ENCODE measurements at regions not wholly inside any gene's neighbourhood (a gene's known extent, or its start where the extent isn't known, plus 50 kb on each side); places are given as distances from the start of the nearest gene placed in this dataset.
"Not testable (repeated sequence)": the region's sequence is repeated elsewhere in the genome, so short reads cannot be mapped to it uniquely, and the experiment has no call there.

- ChIA-PET POLR2A (no interaction called here), CTCF (ENCODE audit: low intra/inter-chr PET ratio, low total read pairs) (no interaction called here)
- Histone ChIP-seq H3K36me3 (replicated peaks in 1 of 2; ENCODE audit: control insufficient read depth in 1 of 2, insufficient read depth in 2 of 2, low read length in 2 of 2) (no peaks in the 10 kb centered on the region), H3K27ac (ENCODE audit: extremely low read length, insufficient read depth, low read length) (no peak overlapping the region), H3K79me2 (ENCODE audit: insufficient read depth, low read length) (no peaks in the 10 kb centered on the region), H2AFZ (ENCODE audit: low read length) (no peak overlapping the region), H4K20me1 (ENCODE audit: insufficient read depth, low read length) (no peaks in the 10 kb centered on the region), H3K4me1 (ENCODE audit: insufficient read depth, low read length) (no peaks in the 10 kb centered on the region), H3K4me2 (ENCODE audit: low read depth, low read length) (no peak overlapping the region), H3K4me3 (replicated peaks in 1 of 3; ENCODE audit: insufficient read depth in 1 of 3, low read depth in 2 of 3, low read length in 3 of 3) (no peak overlapping the region), H3K9me3 (ENCODE audit: low read length) (peaks cover 3% of the 10 kb centered on the region; the same call in 1 of the 2 replicates), H3K9ac (ENCODE audit: insufficient read depth, low read depth, low read length) (no peak overlapping the region), H3K27me3 (ENCODE audit: control insufficient read depth in 1 of 2, insufficient read depth in 2 of 2, low read length in 2 of 2) (no peaks in the 10 kb centered on the region)
- no TSS peak for BruUV-seq (replicated peaks)
- in situ Hi-C loops (cut with HindIII; ENCODE audit: extremely low pct_ligation_motif_present, low pct_unique_long_range_greater_than_20kb): no loop called here
- FAIRE-seq (no peak), DNase-seq (ENCODE audit: low spot score) (no peak), ATAC-seq (no peak)
- no peak for TF ChIP-seq HDAC1 (CRISPR knock-in tag; IDR thresholded peaks at IDR 0.05)
- TF ChIP-seq ZNF792 (CRISPR knock-in tag; IDR thresholded peaks at IDR 0.05): no peak
- no peak for TF ChIP-seq ZNF629 (CRISPR knock-in tag; conservative IDR thresholded peaks at IDR 0.05)
- TF ChIP-seq TAF15 (IDR thresholded peaks at IDR 0.05; ENCODE audit: low read depth, low read length, poor library complexity, severe bottlenecking): no peak
- no peak for TF ChIP-seq NRL (CRISPR knock-in tag; IDR thresholded peaks at IDR 0.05; ENCODE audit: borderline replicate concordance)
- no peak for TF ChIP-seq LCORL (IDR thresholded peaks at IDR 0.05)
- no peak for TF ChIP-seq LCORL (CRISPR knock-in tag; IDR thresholded peaks at IDR 0.05)
- no peak for TF ChIP-seq THAP9 (CRISPR knock-in tag; IDR thresholded peaks at IDR 0.05; ENCODE audit: borderline replicate concordance)
- no peak for TF ChIP-seq SCMH1 (CRISPR knock-in tag; IDR thresholded peaks at IDR 0.05; ENCODE audit: borderline replicate concordance)
- intact Hi-C loops (cut with micrococcal nuclease; ENCODE audit: unreplicated experiment): no loop called here
Measured at GRCh38 chr12:47433876-47434275, 272.0 kb downstream of the RPAP3 start.

GRCh38 chr12:47426678-47427309, 279.0 kb downstream of the RPAP3 start:
- 71% methylated on average over 16 of the region's 21 CpGs for WGBS (ENCODE audit: low lambda C conversion rate)
- CTCF ChIA-PET (ENCODE audit: low intra/inter-chr PET ratio, low total read pairs); ATAC-seq; POLR2A ChIA-PET; H3K9me3 ChIP-seq (ENCODE audit: low read length); H3K79me2 ChIP-seq (ENCODE audit: insufficient read depth, low read length); H3K27me3 ChIP-seq (ENCODE audit: control insufficient read depth in 1 of 2, insufficient read depth in 2 of 2, low read length in 2 of 2); H4K20me1 ChIP-seq (ENCODE audit: insufficient read depth, low read length); H3K4me2 ChIP-seq (ENCODE audit: low read depth, low read length); H3K36me3 ChIP-seq (replicated peaks in 1 of 2; ENCODE audit: control insufficient read depth in 1 of 2, insufficient read depth in 2 of 2, low read length in 2 of 2); DNase-seq (ENCODE audit: low spot score); in situ Hi-C loops (cut with HindIII; ENCODE audit: extremely low pct_ligation_motif_present, low pct_unique_long_range_greater_than_20kb); H3K9ac ChIP-seq (ENCODE audit: insufficient read depth, low read depth, low read length); intact Hi-C loops (cut with micrococcal nuclease; ENCODE audit: unreplicated experiment); H3K4me1 ChIP-seq (ENCODE audit: insufficient read depth, low read length); FAIRE-seq; H3K27ac ChIP-seq (ENCODE audit: extremely low read length, insufficient read depth, low read length); H3K4me3 ChIP-seq (replicated peaks in 1 of 3; ENCODE audit: insufficient read depth in 1 of 3, low read depth in 2 of 3, low read length in 3 of 3); H2AFZ ChIP-seq (ENCODE audit: low read length); BruUV-seq (replicated peaks): not testable (repeated sequence)

Data from HepG2 (cell line).